Gastrocnemius medialis (tissue), 4 donors: ENCODE measurements at regions not wholly inside any gene's neighbourhood (a gene's known extent, or its start where the extent isn't known, plus 50 kb on each side); places are given as distances from the start of the nearest gene placed in this dataset.
"Not testable (repeated sequence)": the region's sequence is repeated elsewhere in the genome, so short reads cannot be mapped to it uniquely, and the experiment has no call there.

Experiments used
- CTCF ChIP-seq, 5 experiments: fragments of 450-650 bp in 3 of 5; fragments of 200-600 bp in 2 of 5; sonication (generic) in 2 of 5; IDR thresholded peaks in 4 of 5; conservative IDR thresholded peaks in 1 of 5; 1 replicate in 4 of 5; 2 replicates in 1 of 5; pipeline ENCODE4 v1.5.1; 2016 to 2019; ENCODE audit warnings: antibody characterized with exemption in 5 of 5, mild to moderate bottlenecking in 3 of 5, moderate library complexity in 3 of 5
- POLR2A ChIP-seq, 2 donors: fragments of 450-650 bp; IDR thresholded peaks; one replicate each; pipeline ENCODE4 v1.6.1; 2017; ENCODE audit warnings: antibody characterized with exemption in 2 of 2, mild to moderate bottlenecking in 2 of 2, moderate library complexity in 2 of 2

GRCh38 chr10:46753763-46754162 lies 157.5 kb upstream of the PTPN20 start:
- not testable (repeated sequence) for TF ChIP-seq CTCF (IDR thresholded peaks at IDR 0.05 in 4 of 5, conservative IDR thresholded peaks at IDR 0.05 in 1 of 5); POLR2A (IDR thresholded peaks at IDR 0.05)
